Heart right ventricle (tissue), 16 donors: ENCODE measurements at regions not wholly inside any gene's neighbourhood (a gene's known extent, or its start where the extent isn't known, plus 50 kb on each side); places are given as distances from the start of the nearest gene placed in this dataset.

ENCODE experiments used
- ATAC-seq, 8 donors: fragments of 200-7000 bp; cut with Tn5 transposase; one replicate each; pipeline ENCODE4 v1.9.1; 2020; ENCODE audit warnings: mild to moderate bottlenecking in 8 of 8, moderate library complexity in 8 of 8, moderate number of reproducible peaks in 1 of 8
- DNase-seq, 2 donors: peaks; one replicate each; pipeline ENCODE4 v3.0.0-alpha.2; 2020
- H3K27ac ChIP-seq, 10 donors: fragments of 200-600 bp; sonication (generic) in 2 of 10; one replicate each; pipeline versions ENCODE4 v1.5.0 to v1.8.0; 2020 to 2022; ENCODE audit warnings: mild to moderate bottlenecking in 3 of 10
- H3K27me3 ChIP-seq, 7 donors: fragments of 200-600 bp; one replicate each; pipeline ENCODE4 v1.8.0; 2021 to 2022; ENCODE audit warnings: mild to moderate bottlenecking in 2 of 7
- H3K36me3 ChIP-seq, 9 donors: fragments of 200-600 bp; sonication (generic) in 1 of 9; one replicate each; pipeline versions ENCODE4 v1.5.0 to v1.8.0; 2020 to 2022; ENCODE audit warnings: mild to moderate bottlenecking in 2 of 9
- H3K4me1 ChIP-seq, 9 donors: fragments of 200-600 bp; sonication (generic) in 1 of 9; one replicate each; pipeline versions ENCODE4 v1.5.0 to v1.8.0; 2020 to 2022; ENCODE audit warnings: mild to moderate bottlenecking in 4 of 9
- H3K4me3 ChIP-seq, 10 donors: fragments of 200-600 bp; sonication (generic) in 2 of 10; one replicate each; pipeline versions ENCODE4 v1.5.0 to v1.8.0; 2020 to 2022; ENCODE audit warnings: mild to moderate bottlenecking in 7 of 10, moderate library complexity in 2 of 10
- H3K9me3 ChIP-seq, 11 donors: fragments of 200-600 bp in 10 of 11; sonication (generic) in 2 of 11; one replicate each; pipeline versions ENCODE4 v1.5.0 to v1.8.0; 2013 to 2022; ENCODE audit warnings: mild to moderate bottlenecking in 2 of 11, control low read depth in 1 of 11, moderate library complexity in 1 of 11
- CTCF ChIP-seq, 9 donors: fragments of 200-600 bp; sonication (generic) in 2 of 9; IDR thresholded peaks; one replicate each; pipeline versions ENCODE4 v1.5.0 to v1.8.0; 2021 to 2022; ENCODE audit warnings: antibody characterized with exemption in 9 of 9, mild to moderate bottlenecking in 5 of 9, moderate library complexity in 1 of 9
- WGBS, 2 donors: extraction: QIAGEN DNeasy Blood & Tissue Kit; methylation state at CpG; one replicate each; pipeline ENCODE4 v1.1.7; 2013; ENCODE audit warnings: inconsistent platforms in 1 of 2; 5-methylcytosine and 5-hydroxymethylcytosine counted together
- intact Hi-C, 10 donors: fragments of 100-400 bp; cut with DNase I; formaldehyde crosslinking; loops; one replicate each; pipeline versions ENCODE4 v1.11.1 to v1.14.2; 2022
- donor health status: Arrhythmogenic right ventricular cardiomyopathy.
- donor health status: ischemic (EF 13 %, LVEDD 7.1; RV severe dilation, severe dysfunction).
- donor health status: healthy with polysubstance abuse.
- donor health status: DM: no; HTN: yes; CAD: no.
- donor health status: DM: no; HTN: no; CAD: no.
- donor health status: ischemic (EF 25% LVEDD 6.9; RV normal size, moderate dysfunction).
- donor health status: ischemic (EF 25% LVEDD 5.7; RV mildly dilated, moderate dysfunction).
- donor health status: healthy.
- donor health status: DM: yes; HTN: yes; CAD: no.
- donor health status: Ischemic cardiomyopathy.
- donor health status: ischemic (EF 35%, LVEDD 5.7; RV mildly dilated, moderate dysfunction).
- donor health status: nonischemic (EF 11% LVEDD 7.7; RV severe dilation, severe dysfunction).
- donor health status: DM: yes; HTN: yes; CAD: no.
- donor health status: PGD.
- donor health status: ischemic (EF 29% LVEDD 5.4; RV normal size, mild dysfunction).
- donor health status: nonischemic (EF 23%, LVEDD 6.1; RV moderate dilation, normal function).

GRCh38 chrX:47316276-47317025 lies 53.9 kb upstream of the ZNF157 start:
- peak in 1 of 2 donors; percentile 3 for DNase-seq
- Histone ChIP-seq H3K4me1 (no peaks in the 10 kb centered on the region), H3K36me3 (no peaks in the 10 kb centered on the region), H3K9me3 (no peaks in the 10 kb centered on the region), H3K27me3 (peaks cover 0 to 64% (median 0%) of the 10 kb centered on the region in 7 donors), H3K4me3 (peak overlapping the region in 2 of 10 donors; percentile 11), H3K27ac (no peak overlapping the region)
- no peak for TF ChIP-seq CTCF (IDR thresholded peaks at IDR 0.05)
- 27 to 33% methylated on average over 14 of the region's 14 CpGs for WGBS, 2 donors
- ATAC-seq = no peak
- intact Hi-C loops = no loop called here
